ENCODE measurements at regions not wholly inside any gene's neighbourhood (a gene's known extent, or its start where the extent isn't known, plus 50 kb on each side); places are given as distances from the start of the nearest gene placed in this dataset.

- no peaks in the 10 kb centered on the region for H3K4me1 Mint-ChIP-seq (ENCODE audit: low read depth, unreplicated experiment)
- no peak overlapping the region for H3K27ac Mint-ChIP-seq (ENCODE audit: unreplicated experiment)
- DNase-seq: no peak
- H3K4me3 Mint-ChIP-seq (ENCODE audit: unreplicated experiment): no peak overlapping the region
- peaks cover 2% of the 10 kb centered on the region for H3K27me3 Mint-ChIP-seq (ENCODE audit: unreplicated experiment)
- peaks cover 3% of the 10 kb centered on the region for H3K9me3 Mint-ChIP-seq (ENCODE audit: unreplicated experiment)
- H3K36me3 Mint-ChIP-seq (ENCODE audit: unreplicated experiment): no peaks in the 10 kb centered on the region
- TF ChIP-seq CTCF (IDR thresholded peaks at IDR 0.05; ENCODE audit: partially characterized antibody, unreplicated experiment): no peak
Observed at GRCh38 chr2:101545950-101546349, 71.0 kb upstream of the RFX8 start.

GRCh38 chr2:101540518-101540917 lies 65.6 kb upstream of the RFX8 start:
- no peak for DNase-seq
- Mint-ChIP-seq H3K4me1 (ENCODE audit: low read depth, unreplicated experiment) (peaks cover 1% of the 10 kb centered on the region), H3K27ac (ENCODE audit: unreplicated experiment) (no peak overlapping the region), H3K4me3 (ENCODE audit: unreplicated experiment) (no peak overlapping the region), H3K36me3 (ENCODE audit: unreplicated experiment) (no peaks in the 10 kb centered on the region), H3K9me3 (ENCODE audit: unreplicated experiment) (peaks cover 3% of the 10 kb centered on the region), H3K27me3 (ENCODE audit: unreplicated experiment) (no peaks in the 10 kb centered on the region)
- no peak for TF ChIP-seq CTCF (IDR thresholded peaks at IDR 0.05; ENCODE audit: partially characterized antibody, unreplicated experiment)

GRCh38 chr2:101538076-101538475 lies 63.2 kb upstream of the RFX8 start:
- Mint-ChIP-seq H3K36me3 (ENCODE audit: unreplicated experiment) (no peaks in the 10 kb centered on the region), H3K27me3 (ENCODE audit: unreplicated experiment) (peaks cover 2% of the 10 kb centered on the region), H3K4me3 (ENCODE audit: unreplicated experiment) (no peak overlapping the region), H3K27ac (ENCODE audit: unreplicated experiment) (no peak overlapping the region), H3K4me1 (ENCODE audit: low read depth, unreplicated experiment) (peaks cover 4% of the 10 kb centered on the region), H3K9me3 (ENCODE audit: unreplicated experiment) (no peaks in the 10 kb centered on the region)
- no peak for DNase-seq
- no peak for TF ChIP-seq CTCF (IDR thresholded peaks at IDR 0.05; ENCODE audit: partially characterized antibody, unreplicated experiment)

GRCh38 chr2:101534149-101534611 lies 59.3 kb upstream of the RFX8 start:
- H3K9me3 Mint-ChIP-seq (ENCODE audit: unreplicated experiment): no peaks in the 10 kb centered on the region
- no peak overlapping the region for H3K4me3 Mint-ChIP-seq (ENCODE audit: unreplicated experiment)
- H3K27ac Mint-ChIP-seq (ENCODE audit: unreplicated experiment): no peak overlapping the region
- TF ChIP-seq CTCF (IDR thresholded peaks at IDR 0.05; ENCODE audit: partially characterized antibody, unreplicated experiment): no peak
- H3K27me3 Mint-ChIP-seq (ENCODE audit: unreplicated experiment): peaks cover 2% of the 10 kb centered on the region
- peaks cover 4% of the 10 kb centered on the region for H3K4me1 Mint-ChIP-seq (ENCODE audit: low read depth, unreplicated experiment)
- no peak for DNase-seq
- no peaks in the 10 kb centered on the region for H3K36me3 Mint-ChIP-seq (ENCODE audit: unreplicated experiment)

- no peak overlapping the region for H3K27ac Mint-ChIP-seq (ENCODE audit: unreplicated experiment)
- no peaks in the 10 kb centered on the region for H3K9me3 Mint-ChIP-seq (ENCODE audit: unreplicated experiment)
- H3K4me1 Mint-ChIP-seq (ENCODE audit: low read depth, unreplicated experiment): peaks cover 2% of the 10 kb centered on the region
- no peaks in the 10 kb centered on the region for H3K36me3 Mint-ChIP-seq (ENCODE audit: unreplicated experiment)
- no peak for TF ChIP-seq CTCF (IDR thresholded peaks at IDR 0.05; ENCODE audit: partially characterized antibody, unreplicated experiment)
- no peak overlapping the region for H3K4me3 Mint-ChIP-seq (ENCODE audit: unreplicated experiment)
- H3K27me3 Mint-ChIP-seq (ENCODE audit: unreplicated experiment): peaks cover 2% of the 10 kb centered on the region
- DNase-seq: no peak
Observed at GRCh38 chr2:101533561-101534148, 58.7 kb upstream of the RFX8 start.
